ENCODE measurements at regions not wholly inside any gene's neighbourhood (a gene's known extent, or its start where the extent isn't known, plus 50 kb on each side); places are given as distances from the start of the nearest gene placed in this dataset.

- H3K36me3 ChIP-seq (ENCODE audit: control insufficient read depth, insufficient read depth, low read length): no peaks in the 10 kb centered on the region
- ChIA-PET POLR2A (no interaction called here), CTCF (interaction anchor here (0.8 to 1.1 kb wide), 2 partner anchors 31 to 508 kb away, joined by 3 to 4 read pairs; no protein-coding TSS in a partner anchor)
- DNase-seq (ENCODE audit: low read depth): no peak
- no peak for TF ChIP-seq CTCF (IDR thresholded peaks at IDR 0.05; ENCODE audit: insufficient read depth, low read depth, low read length)
- no peak overlapping the region for H3K4me3 ChIP-seq (ENCODE audit: low read depth, low read length)
- peaks cover 2% of the 10 kb centered on the region for H3K27me3 ChIP-seq (ENCODE audit: control insufficient read depth, insufficient read depth, low read length)
Observed at GRCh38 chr20:57059055-57059596, 207.3 kb downstream of the BMP7 start.

- no peak for TF ChIP-seq CTCF (IDR thresholded peaks at IDR 0.05; ENCODE audit: insufficient read depth, low read depth, low read length)
- ChIA-PET CTCF (interaction anchor here (0.6 to 2.1 kb wide), 8 partner anchors 10 to 510 kb away, joined by 3 to 8 read pairs (median 3); no protein-coding TSS in a partner anchor), POLR2A (no interaction called here)
- Histone ChIP-seq H3K27me3 (ENCODE audit: control insufficient read depth, insufficient read depth, low read length) (peaks cover 2% of the 10 kb centered on the region), H3K36me3 (ENCODE audit: control insufficient read depth, insufficient read depth, low read length) (no peaks in the 10 kb centered on the region), H3K4me3 (ENCODE audit: low read depth, low read length) (no peak overlapping the region)
- DNase-seq (ENCODE audit: low read depth): no peak
Observed at GRCh38 chr20:57060407-57061050, 205.9 kb downstream of the BMP7 start.

DNA sequence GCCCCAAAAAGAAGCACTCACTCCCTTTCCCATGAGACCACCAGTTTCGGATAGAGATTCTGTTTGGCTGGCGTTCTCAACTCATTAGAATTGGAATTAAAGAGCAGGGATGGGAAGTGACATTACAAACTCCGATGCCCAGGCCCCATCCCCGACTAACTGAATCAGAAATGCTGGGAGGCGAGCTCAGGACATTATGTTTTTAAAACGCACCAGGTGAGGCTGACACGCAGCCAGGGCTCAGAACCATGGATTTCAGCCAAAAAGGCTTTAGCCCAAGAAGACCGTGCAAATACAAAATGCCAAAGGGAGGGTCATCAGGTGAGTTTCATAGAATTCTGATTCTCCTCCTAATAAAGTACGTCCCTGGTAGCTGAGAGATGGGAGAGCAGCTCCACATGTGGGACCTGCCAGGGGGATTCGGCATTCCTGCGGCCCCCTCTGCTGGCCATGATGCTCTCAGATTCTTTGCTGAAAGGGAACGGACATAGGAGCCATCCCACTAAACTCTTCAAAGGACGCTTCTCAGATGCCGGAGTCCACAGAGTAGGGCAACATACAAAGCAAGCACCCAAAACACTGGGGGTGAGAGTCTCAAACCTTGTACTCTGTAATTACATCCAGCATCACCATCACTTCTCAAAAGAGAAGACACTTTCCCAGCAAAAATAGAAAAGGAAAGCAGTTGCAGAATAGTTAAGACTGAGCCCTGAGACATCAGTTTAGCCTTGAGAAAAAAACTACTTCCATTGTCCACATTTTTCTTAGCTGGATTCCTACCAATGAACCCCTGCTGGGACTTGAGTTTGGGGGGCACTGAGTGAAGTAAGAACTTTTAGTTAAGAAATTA lies 205.2 kb downstream of the BMP7 start:
- DNase-seq (ENCODE audit: low read depth): no peak

GRCh38 chr20:57062241-57062640 lies 204.2 kb downstream of the BMP7 start:
- H3K27me3 ChIP-seq (ENCODE audit: control insufficient read depth, insufficient read depth, low read length): peaks cover 2% of the 10 kb centered on the region
- H3K36me3 ChIP-seq (ENCODE audit: control insufficient read depth, insufficient read depth, low read length): no peaks in the 10 kb centered on the region
- POLR2A ChIA-PET: no interaction called here
- H3K4me3 ChIP-seq (ENCODE audit: low read depth, low read length): no peak overlapping the region
- DNase-seq (ENCODE audit: low read depth): no peak
- CTCF ChIA-PET: interaction anchor here (1.0 to 2.1 kb wide), 3 partner anchors 11 to 512 kb away, joined by 4 to 8 read pairs (median 4); no protein-coding TSS in a partner anchor
- TF ChIP-seq CTCF (IDR thresholded peaks at IDR 0.05; ENCODE audit: insufficient read depth, low read depth, low read length): no peak

More for the DNA sequence above, 205.2 kb downstream of the BMP7 start:
- Histone ChIP-seq H3K27me3 (ENCODE audit: control insufficient read depth, insufficient read depth, low read length) (peaks cover 2% of the 10 kb centered on the region), H3K4me3 (ENCODE audit: low read depth, low read length) (no peak overlapping the region), H3K36me3 (ENCODE audit: control insufficient read depth, insufficient read depth, low read length) (no peaks in the 10 kb centered on the region)
- TF ChIP-seq CTCF (IDR thresholded peaks at IDR 0.05; ENCODE audit: insufficient read depth, low read depth, low read length): peak; percentile 53
- POLR2A ChIA-PET: no interaction called here
- CTCF ChIA-PET: interaction anchor here (0.6 to 2.1 kb wide), 7 partner anchors 10 to 511 kb away, joined by 3 to 8 read pairs (median 3); no protein-coding TSS in a partner anchor
